Stomach (tissue), 4 donors: ENCODE measurements at regions not wholly inside any gene's neighbourhood (a gene's known extent, or its start where the extent isn't known, plus 50 kb on each side); places are given as distances from the start of the nearest gene placed in this dataset.

ENCODE experiments used
- POLR2AphosphoS5 ChIP-seq, 3 donors: sonication (generic); formaldehyde crosslinking; IDR thresholded peaks; one replicate each; pipeline ENCODE4 v1.6.1; 2016; ENCODE audit warnings: antibody characterized with exemption in 3 of 3
- TF ChIP-seq, protein P1 (sequence below), 7 experiments: fragments of 450-650 bp in 4 of 7; fragments of 200-600 bp in 3 of 7; sonication (generic) in 3 of 7; IDR thresholded peaks; one replicate each; pipeline ENCODE4 v1.5.1; 2016 to 2019; ENCODE audit warnings: antibody characterized with exemption in 7 of 7, control low read depth in 2 of 7, mild to moderate bottlenecking in 1 of 7

DNA sequence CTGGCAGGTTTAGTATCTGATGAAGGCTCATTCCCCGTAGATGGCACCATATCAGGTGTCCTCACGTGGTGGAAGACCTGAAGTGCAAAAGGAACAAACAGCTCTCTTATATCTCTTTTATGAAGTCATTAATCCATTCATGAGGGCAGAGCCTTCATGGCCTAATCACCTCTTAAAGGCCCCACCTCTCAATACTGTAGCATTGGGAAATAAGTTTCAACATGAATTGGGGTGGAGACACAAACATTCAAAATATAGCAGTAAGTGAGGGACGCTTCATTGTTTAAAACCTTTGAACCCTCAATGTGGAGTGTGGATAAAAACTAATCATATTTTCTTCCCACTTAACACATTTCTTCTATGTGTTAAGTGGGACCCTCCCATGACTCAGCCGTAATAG is 489.4 kb upstream of the WWC1 start:
- TF ChIP-seq, protein P1, sequence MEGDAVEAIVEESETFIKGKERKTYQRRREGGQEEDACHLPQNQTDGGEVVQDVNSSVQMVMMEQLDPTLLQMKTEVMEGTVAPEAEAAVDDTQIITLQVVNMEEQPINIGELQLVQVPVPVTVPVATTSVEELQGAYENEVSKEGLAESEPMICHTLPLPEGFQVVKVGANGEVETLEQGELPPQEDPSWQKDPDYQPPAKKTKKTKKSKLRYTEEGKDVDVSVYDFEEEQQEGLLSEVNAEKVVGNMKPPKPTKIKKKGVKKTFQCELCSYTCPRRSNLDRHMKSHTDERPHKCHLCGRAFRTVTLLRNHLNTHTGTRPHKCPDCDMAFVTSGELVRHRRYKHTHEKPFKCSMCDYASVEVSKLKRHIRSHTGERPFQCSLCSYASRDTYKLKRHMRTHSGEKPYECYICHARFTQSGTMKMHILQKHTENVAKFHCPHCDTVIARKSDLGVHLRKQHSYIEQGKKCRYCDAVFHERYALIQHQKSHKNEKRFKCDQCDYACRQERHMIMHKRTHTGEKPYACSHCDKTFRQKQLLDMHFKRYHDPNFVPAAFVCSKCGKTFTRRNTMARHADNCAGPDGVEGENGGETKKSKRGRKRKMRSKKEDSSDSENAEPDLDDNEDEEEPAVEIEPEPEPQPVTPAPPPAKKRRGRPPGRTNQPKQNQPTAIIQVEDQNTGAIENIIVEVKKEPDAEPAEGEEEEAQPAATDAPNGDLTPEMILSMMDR (IDR thresholded peaks at IDR 0.05), result no peak
- TF ChIP-seq POLR2AphosphoS5 (IDR thresholded peaks at IDR 0.05), result no peak
